Osteoblast (primary cell): ENCODE measurements at regions not wholly inside any gene's neighbourhood (a gene's known extent, or its start where the extent isn't known, plus 50 kb on each side); places are given as distances from the start of the nearest gene placed in this dataset.
A peak's percentile ranks its signal among the peaks of the same experiment; 100 is the strongest.

ENCODE experiments used
- DNase-seq: peaks from one replicate; pipeline ENCODE4 v3.0.0; 2011; ENCODE audit warnings: low spot score, mixed read lengths; ENCODE audit not compliant: insufficient read length; ENCODE audit errors: missing footprints
- H2AFZ ChIP-seq: 2 replicates; pipeline ENCODE4 v1.6.0; 2011; ENCODE audit warnings: mild to moderate bottlenecking, low read length
- H3K27ac ChIP-seq: 2 replicates; pipeline ENCODE4 v1.5.1; 2011; ENCODE audit warnings: mild to moderate bottlenecking, low read depth, low read length, moderate library complexity
- H3K27me3 ChIP-seq: 2 replicates; pipeline ENCODE4 v1.6.0; 2012; ENCODE audit warnings: mild to moderate bottlenecking, control low read depth, inconsistent platforms, low read length, moderate library complexity; ENCODE audit not compliant: insufficient read depth
- H3K36me3 ChIP-seq: 2 replicates; pipeline ENCODE4 v1.5.1; 2011; ENCODE audit warnings: mild to moderate bottlenecking, low read length, control low read depth, moderate library complexity; ENCODE audit not compliant: insufficient read depth
- H3K4me1 ChIP-seq: 2 replicates; pipeline ENCODE4 v1.5.1; 2011; ENCODE audit warnings: mild to moderate bottlenecking, low read length, control low read depth, moderate library complexity; ENCODE audit not compliant: insufficient read depth
- H3K4me2 ChIP-seq: 2 replicates; pipeline ENCODE4 v1.6.0; 2011; ENCODE audit warnings: mild to moderate bottlenecking, low read length; ENCODE audit not compliant: insufficient read depth
- H3K4me3 ChIP-seq: fragments of 200-600 bp; sonication (generic); 3 replicates; pipeline ENCODE4 v1.5.1; 2012; ENCODE audit warnings: mild to moderate bottlenecking, low read length, inconsistent platforms; ENCODE audit not compliant: insufficient read depth
- H3K79me2 ChIP-seq: 2 replicates; pipeline ENCODE4 v1.6.0; 2012; ENCODE audit warnings: mild to moderate bottlenecking, low read length, control low read depth, inconsistent platforms; ENCODE audit not compliant: insufficient read depth
- H3K9me3 ChIP-seq: 2 replicates; pipeline ENCODE4 v1.5.1; 2011; ENCODE audit warnings: low read depth, low read length, control low read depth
- H4K20me1 ChIP-seq: 2 replicates; pipeline ENCODE4 v1.6.0; 2012; ENCODE audit warnings: mild to moderate bottlenecking, low read length, control low read depth; ENCODE audit not compliant: insufficient read depth
- TF ChIP-seq, protein P1 (sequence below): IDR thresholded peaks from 2 replicates; pipeline ENCODE4 v1.5.1; 2011; ENCODE audit warnings: mild to moderate bottlenecking, low read depth, low read length, moderate library complexity; ENCODE audit errors: extremely low read depth

DNA sequence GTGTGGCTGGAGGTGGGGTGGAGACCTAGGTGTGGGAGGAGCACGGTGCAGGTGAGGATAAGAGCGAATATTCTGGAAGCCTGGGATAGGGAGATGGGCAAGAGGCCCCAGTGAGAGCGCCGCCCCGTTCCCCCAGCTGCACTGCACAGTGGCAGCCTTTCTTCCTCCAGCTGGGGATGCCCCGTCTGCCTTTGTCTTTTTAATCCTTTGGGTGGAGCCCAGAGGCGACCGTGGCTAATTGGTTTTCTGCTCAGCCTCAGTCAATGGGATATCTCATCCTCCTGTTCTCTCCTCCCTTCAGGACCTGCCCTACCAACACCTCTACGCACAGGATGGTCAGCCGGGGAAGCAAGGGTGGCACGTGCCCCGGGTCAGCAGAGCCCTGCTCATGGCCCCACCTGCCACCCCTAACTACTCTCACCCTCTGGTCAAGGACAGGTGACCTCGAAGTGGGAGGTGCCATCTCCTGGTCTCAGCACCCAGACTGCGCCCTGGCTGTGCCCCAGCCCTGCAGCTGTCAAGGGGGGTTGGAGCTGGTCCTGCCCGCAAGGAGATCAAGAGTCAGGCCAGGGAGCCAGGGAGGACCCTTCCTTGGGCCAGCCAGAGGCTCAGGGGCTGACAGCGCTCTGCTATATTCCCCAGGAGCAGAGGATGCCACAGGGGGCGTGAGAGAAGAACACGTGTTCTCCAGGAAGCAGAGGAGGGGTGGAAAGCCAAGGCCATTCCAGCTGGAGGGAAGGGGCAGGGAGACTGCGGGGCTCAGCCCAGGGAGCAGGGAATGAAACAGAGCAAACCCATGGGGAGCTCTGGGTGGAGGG is 64.0 kb downstream of the ADRA2C start:
- no peak overlapping the region for H3K4me3 ChIP-seq
- no peaks in the 10 kb centered on the region for H3K79me2 ChIP-seq
- H3K4me2 ChIP-seq = no peak overlapping the region
- peak; percentile 65 for DNase-seq
- H3K4me1 ChIP-seq = no peaks in the 10 kb centered on the region
- H3K9me3 ChIP-seq = no peaks in the 10 kb centered on the region
- TF ChIP-seq, protein P1, sequence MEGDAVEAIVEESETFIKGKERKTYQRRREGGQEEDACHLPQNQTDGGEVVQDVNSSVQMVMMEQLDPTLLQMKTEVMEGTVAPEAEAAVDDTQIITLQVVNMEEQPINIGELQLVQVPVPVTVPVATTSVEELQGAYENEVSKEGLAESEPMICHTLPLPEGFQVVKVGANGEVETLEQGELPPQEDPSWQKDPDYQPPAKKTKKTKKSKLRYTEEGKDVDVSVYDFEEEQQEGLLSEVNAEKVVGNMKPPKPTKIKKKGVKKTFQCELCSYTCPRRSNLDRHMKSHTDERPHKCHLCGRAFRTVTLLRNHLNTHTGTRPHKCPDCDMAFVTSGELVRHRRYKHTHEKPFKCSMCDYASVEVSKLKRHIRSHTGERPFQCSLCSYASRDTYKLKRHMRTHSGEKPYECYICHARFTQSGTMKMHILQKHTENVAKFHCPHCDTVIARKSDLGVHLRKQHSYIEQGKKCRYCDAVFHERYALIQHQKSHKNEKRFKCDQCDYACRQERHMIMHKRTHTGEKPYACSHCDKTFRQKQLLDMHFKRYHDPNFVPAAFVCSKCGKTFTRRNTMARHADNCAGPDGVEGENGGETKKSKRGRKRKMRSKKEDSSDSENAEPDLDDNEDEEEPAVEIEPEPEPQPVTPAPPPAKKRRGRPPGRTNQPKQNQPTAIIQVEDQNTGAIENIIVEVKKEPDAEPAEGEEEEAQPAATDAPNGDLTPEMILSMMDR = no peak
- H3K36me3 ChIP-seq = no peaks in the 10 kb centered on the region
- H3K27me3 ChIP-seq = peaks cover 14% of the 10 kb centered on the region
- no peaks in the 10 kb centered on the region for H4K20me1 ChIP-seq
- H2AFZ ChIP-seq = no peak overlapping the region
- no peak overlapping the region for H3K27ac ChIP-seq

DNA sequence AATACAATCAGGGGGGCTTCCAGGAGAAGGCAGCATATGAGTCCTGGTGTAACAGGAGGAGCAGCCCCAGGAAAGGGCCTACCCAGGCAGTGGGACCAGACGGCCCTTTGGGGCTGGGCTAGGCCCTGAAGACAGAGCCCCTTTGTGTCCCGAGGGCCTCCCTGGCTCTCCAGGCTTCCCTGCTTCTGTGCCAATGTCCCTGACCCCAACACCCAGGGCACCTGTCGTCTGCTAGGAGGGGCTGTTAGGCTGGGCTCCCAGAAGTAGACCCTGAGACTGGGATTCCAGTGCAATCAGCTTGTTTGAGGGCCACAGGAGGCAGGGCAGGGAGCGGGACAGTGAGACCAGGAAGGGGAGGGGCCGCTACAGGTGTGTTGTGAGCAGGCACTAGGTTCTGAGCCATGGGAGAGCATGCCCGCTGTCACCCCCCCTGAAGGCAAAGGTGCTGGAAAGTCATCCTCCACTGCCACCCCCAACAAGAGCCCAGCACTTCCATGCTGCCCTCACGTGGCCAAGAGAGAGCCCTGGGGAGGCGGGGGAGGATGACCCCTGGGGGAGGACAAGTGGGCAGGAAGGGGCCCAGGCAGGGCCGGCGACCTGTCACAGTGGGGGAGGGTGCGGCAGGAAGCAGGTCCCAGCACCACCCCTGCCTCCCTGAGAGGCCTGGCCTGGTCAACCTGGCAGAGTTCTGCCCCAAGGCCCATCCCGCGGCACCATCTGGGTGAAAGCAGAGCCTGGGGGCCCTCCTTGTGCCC is 64.8 kb downstream of the ADRA2C start:
- no peaks in the 10 kb centered on the region for H3K4me1 ChIP-seq
- H3K9me3 ChIP-seq = no peaks in the 10 kb centered on the region
- no peak overlapping the region for H3K4me2 ChIP-seq
- no peaks in the 10 kb centered on the region for H3K79me2 ChIP-seq
- TF ChIP-seq, protein P1 = no peak
- no peaks in the 10 kb centered on the region for H4K20me1 ChIP-seq
- H3K36me3 ChIP-seq = no peaks in the 10 kb centered on the region
- H3K27ac ChIP-seq = no peak overlapping the region
- H3K4me3 ChIP-seq = no peak overlapping the region
- H2AFZ ChIP-seq = no peak overlapping the region
- peak; percentile 71 for DNase-seq
- H3K27me3 ChIP-seq = peaks cover 20% of the 10 kb centered on the region

DNA sequence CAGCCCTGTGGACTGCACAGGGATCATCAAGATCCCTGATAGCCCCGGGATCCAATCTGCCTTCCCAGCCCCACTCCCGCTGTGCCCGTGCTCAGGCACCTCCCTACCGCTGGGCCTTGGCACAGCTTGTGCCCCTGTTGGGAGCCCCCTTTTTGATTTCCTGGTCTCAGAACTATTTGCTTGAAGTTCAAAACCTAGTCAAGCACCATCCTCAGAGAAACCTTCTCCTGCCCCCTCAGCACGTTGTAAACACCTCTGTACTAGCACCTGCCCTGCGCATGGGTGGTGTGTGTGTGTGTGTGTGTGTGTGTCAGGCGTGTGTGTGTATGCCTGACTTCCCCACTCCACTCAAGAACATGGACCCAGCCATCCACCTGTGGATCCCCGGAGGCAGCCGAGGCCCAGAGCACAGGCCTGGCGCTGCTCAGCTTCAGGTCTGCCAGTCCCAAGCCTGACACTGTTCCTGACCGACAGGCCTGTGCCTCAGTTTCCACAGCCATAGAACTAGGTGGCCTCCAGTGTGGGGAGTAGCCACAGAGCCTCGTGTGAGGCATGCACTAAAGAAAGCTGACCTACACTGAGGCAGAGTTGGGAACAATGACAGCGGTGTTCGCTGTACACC is 65.5 kb downstream of the ADRA2C start:
- H3K9me3 ChIP-seq = no peaks in the 10 kb centered on the region
- DNase-seq = peak; percentile 71
- H2AFZ ChIP-seq = no peak overlapping the region
- H3K79me2 ChIP-seq = no peaks in the 10 kb centered on the region
- H4K20me1 ChIP-seq = no peaks in the 10 kb centered on the region
- no peak overlapping the region for H3K4me2 ChIP-seq
- H3K4me1 ChIP-seq = no peaks in the 10 kb centered on the region
- peaks cover 18% of the 10 kb centered on the region for H3K27me3 ChIP-seq
- no peak overlapping the region for H3K27ac ChIP-seq
- H3K4me3 ChIP-seq = no peak overlapping the region
- TF ChIP-seq, protein P1 = no peak
- no peaks in the 10 kb centered on the region for H3K36me3 ChIP-seq
